ENCODE measurements at regions not wholly inside any gene's neighbourhood (a gene's known extent, or its start where the extent isn't known, plus 50 kb on each side); places are given as distances from the start of the nearest gene placed in this dataset.

DNA sequence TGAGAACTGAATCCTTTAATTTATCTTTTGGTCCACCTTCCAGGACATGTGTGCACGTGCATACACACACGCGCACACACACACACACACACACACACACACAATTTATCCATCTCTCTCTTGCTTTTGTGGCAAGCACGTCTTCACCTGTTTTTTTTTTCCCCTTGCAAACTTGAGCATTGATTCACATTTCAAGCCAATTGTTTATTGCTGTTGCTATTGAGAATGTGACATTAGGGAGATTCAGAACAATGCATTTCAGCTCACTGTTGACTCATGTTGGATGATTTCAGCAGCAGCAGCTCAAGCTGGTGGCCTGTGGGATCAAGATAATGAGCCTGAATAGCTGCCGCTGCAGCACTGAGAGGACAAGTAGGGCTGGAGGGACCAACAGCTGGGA lies 128.9 kb downstream of the SNAPC1 start:
- WGBS, 2 donors, result 37 to 48% methylated on average over 5 of the region's 5 CpGs
- no peaks in the 10 kb centered on the region for H3K4me1 ChIP-seq (ENCODE audit: control insufficient read depth in 2 of 2, insufficient read depth in 2 of 2, low read length in 1 of 2)
- H3K4me3 ChIP-seq (ENCODE audit: low read depth in 1 of 2, low read length in 2 of 2), result no peak overlapping the region
- no peaks in the 10 kb centered on the region for H3K9me3 ChIP-seq (ENCODE audit: control insufficient read depth in 2 of 2, insufficient read depth in 1 of 2, low read depth in 1 of 2, low read length in 1 of 2)
- no peaks in the 10 kb centered on the region for H3K27me3 ChIP-seq (ENCODE audit: control insufficient read depth in 1 of 2, insufficient read depth in 2 of 2, low read length in 2 of 2)
- H3K36me3 ChIP-seq (ENCODE audit: control insufficient read depth in 2 of 2, insufficient read depth in 2 of 2, low read length in 1 of 2), result no peaks in the 10 kb centered on the region
- no peak overlapping the region for H3K27ac ChIP-seq (ENCODE audit: low read depth in 2 of 2, low read length in 1 of 2)

DNA sequence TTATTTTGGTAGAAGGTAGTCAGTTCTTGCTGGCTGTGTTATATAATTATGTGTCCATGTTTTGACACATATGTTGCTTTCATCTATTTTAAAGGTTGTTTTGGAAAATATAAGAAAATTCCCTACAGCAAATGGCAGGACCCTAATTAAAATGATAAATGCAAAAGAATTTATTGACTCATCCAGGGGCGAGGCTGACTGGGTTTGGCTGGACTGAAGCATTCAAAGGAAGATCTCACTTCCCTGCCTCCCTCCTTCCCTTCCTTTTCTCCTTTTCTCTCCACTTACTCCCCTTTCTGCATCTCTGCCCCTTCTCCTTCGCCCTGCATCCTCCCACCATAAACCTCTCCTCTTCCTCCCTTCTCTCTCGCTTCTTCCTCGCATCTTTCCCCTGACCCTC lies 129.6 kb downstream of the SNAPC1 start:
- 82 to 86% methylated on average over 4 of the region's 4 CpGs for WGBS, 2 donors
- no peaks in the 10 kb centered on the region for H3K36me3 ChIP-seq (ENCODE audit: control insufficient read depth in 2 of 2, insufficient read depth in 2 of 2, low read length in 1 of 2)
- H3K27ac ChIP-seq (ENCODE audit: low read depth in 2 of 2, low read length in 1 of 2), result no peak overlapping the region
- no peaks in the 10 kb centered on the region for H3K9me3 ChIP-seq (ENCODE audit: control insufficient read depth in 2 of 2, insufficient read depth in 1 of 2, low read depth in 1 of 2, low read length in 1 of 2)
- no peaks in the 10 kb centered on the region for H3K27me3 ChIP-seq (ENCODE audit: control insufficient read depth in 1 of 2, insufficient read depth in 2 of 2, low read length in 2 of 2)
- H3K4me3 ChIP-seq (ENCODE audit: low read depth in 1 of 2, low read length in 2 of 2), result no peak overlapping the region
- no peaks in the 10 kb centered on the region for H3K4me1 ChIP-seq (ENCODE audit: control insufficient read depth in 2 of 2, insufficient read depth in 2 of 2, low read length in 1 of 2)

GRCh38 chr14:61893371-61893940 lies 131.2 kb downstream of the SNAPC1 start:
- Histone ChIP-seq H3K4me3 (ENCODE audit: low read depth in 1 of 2, low read length in 2 of 2) (no peak overlapping the region), H3K27ac (ENCODE audit: low read depth in 2 of 2, low read length in 1 of 2) (no peak overlapping the region)
- WGBS, 2 donors, result 84 to 86% methylated on average over 5 of the region's 5 CpGs

DNA sequence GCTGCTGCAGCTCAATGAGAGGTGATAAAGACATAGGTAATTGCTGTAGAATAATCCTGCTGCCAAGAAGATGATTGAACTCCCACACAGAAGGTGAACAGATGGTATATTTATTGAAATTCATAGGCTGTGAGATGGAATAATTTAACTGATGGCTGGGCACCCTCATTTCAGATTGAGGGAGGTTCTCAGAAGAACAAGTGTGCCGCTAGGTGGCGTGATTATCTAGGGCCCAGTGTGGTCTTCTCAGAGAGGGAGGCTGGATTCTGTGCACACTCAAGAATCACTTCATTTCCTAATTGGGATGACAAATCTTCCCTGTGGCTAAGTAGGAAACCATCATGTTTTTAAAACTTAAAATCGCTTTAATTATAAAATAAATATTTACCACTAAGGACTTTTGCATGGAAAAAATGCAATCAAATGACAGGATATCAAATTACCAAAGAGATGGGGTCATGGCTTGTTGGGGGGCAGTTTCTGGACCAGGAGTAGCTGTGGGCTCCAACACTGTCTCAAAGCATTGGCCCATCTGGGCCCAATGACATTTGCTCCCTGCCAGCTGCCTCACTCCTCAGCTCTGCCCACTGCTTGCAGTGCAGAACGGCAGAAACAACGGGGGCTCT lies 132.3 kb downstream of the SNAPC1 start:
- Histone ChIP-seq H3K36me3 (ENCODE audit: control insufficient read depth in 2 of 2, insufficient read depth in 2 of 2, low read length in 1 of 2) (no peaks in the 10 kb centered on the region), H3K4me1 (ENCODE audit: control insufficient read depth in 2 of 2, insufficient read depth in 2 of 2, low read length in 1 of 2) (no peaks in the 10 kb centered on the region), H3K4me3 (ENCODE audit: low read depth in 1 of 2, low read length in 2 of 2) (no peak overlapping the region), H3K27ac (ENCODE audit: low read depth in 2 of 2, low read length in 1 of 2) (no peak overlapping the region), H3K27me3 (ENCODE audit: control insufficient read depth in 1 of 2, insufficient read depth in 2 of 2, low read length in 2 of 2) (no peaks in the 10 kb centered on the region), H3K9me3 (ENCODE audit: control insufficient read depth in 2 of 2, insufficient read depth in 1 of 2, low read depth in 1 of 2, low read length in 1 of 2) (no peaks in the 10 kb centered on the region)
- WGBS, 2 donors, result 46 to 52% methylated on average over 5 of the region's 5 CpGs

More at GRCh38 chr14:61893371-61893940, 131.2 kb downstream of the SNAPC1 start:
- H3K36me3 ChIP-seq (ENCODE audit: control insufficient read depth in 2 of 2, insufficient read depth in 2 of 2, low read length in 1 of 2), result no peaks in the 10 kb centered on the region
- no peaks in the 10 kb centered on the region for H3K4me1 ChIP-seq (ENCODE audit: control insufficient read depth in 2 of 2, insufficient read depth in 2 of 2, low read length in 1 of 2)
- H3K9me3 ChIP-seq (ENCODE audit: control insufficient read depth in 2 of 2, insufficient read depth in 1 of 2, low read depth in 1 of 2, low read length in 1 of 2), result no peaks in the 10 kb centered on the region
- no peaks in the 10 kb centered on the region for H3K27me3 ChIP-seq (ENCODE audit: control insufficient read depth in 1 of 2, insufficient read depth in 2 of 2, low read length in 2 of 2)

DNA sequence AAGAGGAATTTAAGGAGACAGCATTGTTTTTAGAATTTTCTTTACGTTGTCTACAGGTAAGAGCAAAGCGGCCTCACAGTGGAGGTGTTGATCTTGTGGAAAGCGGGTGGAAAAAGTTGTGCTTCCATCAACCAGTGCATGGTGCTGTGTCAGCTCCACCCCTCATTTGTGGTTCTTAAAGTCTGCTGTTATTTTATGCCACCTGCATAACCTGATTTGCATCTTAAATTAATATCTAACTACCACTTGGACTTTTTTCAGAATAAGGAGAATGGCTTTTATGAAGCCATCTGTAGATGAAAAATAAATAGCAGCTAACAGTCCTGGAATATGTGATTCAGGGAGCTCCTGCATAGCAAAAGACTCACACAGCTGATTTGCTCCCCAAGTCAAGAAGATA lies 135.1 kb downstream of the SNAPC1 start:
- no peaks in the 10 kb centered on the region for H3K27me3 ChIP-seq (ENCODE audit: control insufficient read depth in 1 of 2, insufficient read depth in 2 of 2, low read length in 2 of 2)
- H3K9me3 ChIP-seq (ENCODE audit: control insufficient read depth in 2 of 2, insufficient read depth in 1 of 2, low read depth in 1 of 2, low read length in 1 of 2), result no peaks in the 10 kb centered on the region
- H3K27ac ChIP-seq (ENCODE audit: low read depth in 2 of 2, low read length in 1 of 2), result no peak overlapping the region
- WGBS, 2 donors, result 89 to 92% methylated on average over 3 of the region's 3 CpGs
- no peaks in the 10 kb centered on the region for H3K36me3 ChIP-seq (ENCODE audit: control insufficient read depth in 2 of 2, insufficient read depth in 2 of 2, low read length in 1 of 2)
- H3K4me3 ChIP-seq (ENCODE audit: low read depth in 1 of 2, low read length in 2 of 2), result no peak overlapping the region
- no peaks in the 10 kb centered on the region for H3K4me1 ChIP-seq (ENCODE audit: control insufficient read depth in 2 of 2, insufficient read depth in 2 of 2, low read length in 1 of 2)

DNA sequence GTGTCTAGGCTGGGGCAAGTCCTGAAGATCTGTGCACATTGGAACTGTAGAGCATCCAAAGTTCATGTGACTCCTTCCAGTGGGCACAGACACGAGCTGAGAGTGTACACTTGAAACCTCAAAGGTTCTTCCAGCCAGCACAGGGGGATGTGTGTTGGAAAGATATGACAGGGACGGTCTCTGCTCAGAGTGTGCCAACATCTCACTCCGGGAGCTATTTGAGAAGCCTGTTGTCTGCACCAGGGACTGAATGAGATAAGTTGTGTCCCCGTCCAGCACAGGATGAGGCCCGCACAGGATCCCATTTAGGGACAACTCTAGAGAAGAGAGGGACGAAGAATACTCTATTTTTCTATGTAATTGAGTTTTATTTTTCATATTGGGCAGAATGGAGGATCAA lies 136.3 kb downstream of the SNAPC1 start:
- no peak overlapping the region for H3K4me3 ChIP-seq (ENCODE audit: low read depth in 1 of 2, low read length in 2 of 2)
- H3K36me3 ChIP-seq (ENCODE audit: control insufficient read depth in 2 of 2, insufficient read depth in 2 of 2, low read length in 1 of 2), result no peaks in the 10 kb centered on the region
- H3K27ac ChIP-seq (ENCODE audit: low read depth in 2 of 2, low read length in 1 of 2), result no peak overlapping the region
- 76 to 78% methylated on average over 6 of the region's 6 CpGs for WGBS, 2 donors
- H3K27me3 ChIP-seq (ENCODE audit: control insufficient read depth in 1 of 2, insufficient read depth in 2 of 2, low read length in 2 of 2), result no peaks in the 10 kb centered on the region
- H3K9me3 ChIP-seq (ENCODE audit: control insufficient read depth in 2 of 2, insufficient read depth in 1 of 2, low read depth in 1 of 2, low read length in 1 of 2), result no peaks in the 10 kb centered on the region
- H3K4me1 ChIP-seq (ENCODE audit: control insufficient read depth in 2 of 2, insufficient read depth in 2 of 2, low read length in 1 of 2), result no peaks in the 10 kb centered on the region

- H3K4me3 ChIP-seq (ENCODE audit: low read depth in 1 of 2, low read length in 2 of 2), result no peak overlapping the region
- no peaks in the 10 kb centered on the region for H3K36me3 ChIP-seq (ENCODE audit: control insufficient read depth in 2 of 2, insufficient read depth in 2 of 2, low read length in 1 of 2)
- no peaks in the 10 kb centered on the region for H3K9me3 ChIP-seq (ENCODE audit: control insufficient read depth in 2 of 2, insufficient read depth in 1 of 2, low read depth in 1 of 2, low read length in 1 of 2)
- H3K27ac ChIP-seq (ENCODE audit: low read depth in 2 of 2, low read length in 1 of 2), result no peak overlapping the region
- H3K4me1 ChIP-seq (ENCODE audit: control insufficient read depth in 2 of 2, insufficient read depth in 2 of 2, low read length in 1 of 2), result no peaks in the 10 kb centered on the region
- WGBS, 2 donors, result 83 to 87% methylated on average over 4 of the region's 4 CpGs
- no peaks in the 10 kb centered on the region for H3K27me3 ChIP-seq (ENCODE audit: control insufficient read depth in 1 of 2, insufficient read depth in 2 of 2, low read length in 2 of 2)
Observed at GRCh38 chr14:61899497-61899896, 137.3 kb downstream of the SNAPC1 start.

GRCh38 chr14:61904946-61905345 lies 142.7 kb downstream of the SNAPC1 start:
- no peaks in the 10 kb centered on the region for H3K4me1 ChIP-seq (ENCODE audit: control insufficient read depth in 2 of 2, insufficient read depth in 2 of 2, low read length in 1 of 2)
- no peak overlapping the region for H3K27ac ChIP-seq (ENCODE audit: low read depth in 2 of 2, low read length in 1 of 2)
- WGBS, 2 donors, result 78 to 96% methylated on average over 2 of the region's 2 CpGs
- H3K4me3 ChIP-seq (ENCODE audit: low read depth in 1 of 2, low read length in 2 of 2), result no peak overlapping the region
- H3K9me3 ChIP-seq (ENCODE audit: control insufficient read depth in 2 of 2, insufficient read depth in 1 of 2, low read depth in 1 of 2, low read length in 1 of 2), result no peaks in the 10 kb centered on the region
- H3K36me3 ChIP-seq (ENCODE audit: control insufficient read depth in 2 of 2, insufficient read depth in 2 of 2, low read length in 1 of 2), result no peaks in the 10 kb centered on the region
- H3K27me3 ChIP-seq (ENCODE audit: control insufficient read depth in 1 of 2, insufficient read depth in 2 of 2, low read length in 2 of 2), result no peaks in the 10 kb centered on the region

DNA sequence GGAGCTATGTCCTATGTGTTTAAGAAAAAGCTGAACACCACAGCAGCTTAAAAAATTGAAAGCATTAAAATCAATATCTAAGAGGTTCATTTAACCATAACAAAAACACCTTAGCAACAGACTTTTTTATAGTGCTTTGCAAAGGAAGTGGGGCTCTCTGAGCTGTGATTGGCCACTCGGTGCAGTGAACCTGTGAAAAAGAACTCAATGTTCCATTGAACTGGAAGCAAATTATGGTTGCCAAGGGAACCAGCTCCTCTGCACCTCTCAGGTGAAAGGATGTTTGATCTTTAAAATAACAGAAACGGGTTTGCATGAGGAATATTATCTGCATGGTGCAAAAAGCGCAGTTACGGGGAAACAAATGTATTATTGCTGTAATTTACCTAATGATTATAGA lies 149.4 kb downstream of the SNAPC1 start:
- Histone ChIP-seq H3K27ac (ENCODE audit: low read depth in 2 of 2, low read length in 1 of 2) (no peak overlapping the region), H3K36me3 (ENCODE audit: control insufficient read depth in 2 of 2, insufficient read depth in 2 of 2, low read length in 1 of 2) (no peaks in the 10 kb centered on the region), H3K4me1 (ENCODE audit: control insufficient read depth in 2 of 2, insufficient read depth in 2 of 2, low read length in 1 of 2) (no peaks in the 10 kb centered on the region), H3K27me3 (ENCODE audit: control insufficient read depth in 1 of 2, insufficient read depth in 2 of 2, low read length in 2 of 2) (no peaks in the 10 kb centered on the region), H3K4me3 (ENCODE audit: low read depth in 1 of 2, low read length in 2 of 2) (no peak overlapping the region), H3K9me3 (ENCODE audit: control insufficient read depth in 2 of 2, insufficient read depth in 1 of 2, low read depth in 1 of 2, low read length in 1 of 2) (no peaks in the 10 kb centered on the region)
- 27 to 28% methylated on average over 4 of the region's 4 CpGs for WGBS, 2 donors

- H3K27me3 ChIP-seq (ENCODE audit: control insufficient read depth in 1 of 2, insufficient read depth in 2 of 2, low read length in 2 of 2), result peaks cover 0 to 4% of the 10 kb centered on the region in 2 donors
- no peaks in the 10 kb centered on the region for H3K4me1 ChIP-seq (ENCODE audit: control insufficient read depth in 2 of 2, insufficient read depth in 2 of 2, low read length in 1 of 2)
- H3K27ac ChIP-seq (ENCODE audit: low read depth in 2 of 2, low read length in 1 of 2), result no peak overlapping the region
- no peak overlapping the region for H3K4me3 ChIP-seq (ENCODE audit: low read depth in 1 of 2, low read length in 2 of 2)
- no peaks in the 10 kb centered on the region for H3K36me3 ChIP-seq (ENCODE audit: control insufficient read depth in 2 of 2, insufficient read depth in 2 of 2, low read length in 1 of 2)
- 58 to 60% methylated on average over 2 of the region's 2 CpGs for WGBS, 2 donors
- no peaks in the 10 kb centered on the region for H3K9me3 ChIP-seq (ENCODE audit: control insufficient read depth in 2 of 2, insufficient read depth in 1 of 2, low read depth in 1 of 2, low read length in 1 of 2)
Observed at GRCh38 chr14:61918998-61919397, 156.8 kb downstream of the SNAPC1 start.
